NCI-H446 (cell line): ENCODE measurements at regions not wholly inside any gene's neighbourhood (a gene's known extent, or its start where the extent isn't known, plus 50 kb on each side); places are given as distances from the start of the nearest gene placed in this dataset.
A peak's percentile ranks its signal among the peaks of the same experiment; 100 is the strongest.

Source experiments
- DNase-seq, 2 experiments: peaks; one replicate each; lab custom pipeline; 2025; lab: John Stamatoyannopoulos, UW

- no peak for DNase-seq
These were observed 467.4 kb upstream of the SETBP1 start for GRCh38 chr18:44213293-44213692.

- DNase-seq, result no peak
These were observed 466.3 kb upstream of the SETBP1 start for GRCh38 chr18:44214396-44214795.

DNA sequence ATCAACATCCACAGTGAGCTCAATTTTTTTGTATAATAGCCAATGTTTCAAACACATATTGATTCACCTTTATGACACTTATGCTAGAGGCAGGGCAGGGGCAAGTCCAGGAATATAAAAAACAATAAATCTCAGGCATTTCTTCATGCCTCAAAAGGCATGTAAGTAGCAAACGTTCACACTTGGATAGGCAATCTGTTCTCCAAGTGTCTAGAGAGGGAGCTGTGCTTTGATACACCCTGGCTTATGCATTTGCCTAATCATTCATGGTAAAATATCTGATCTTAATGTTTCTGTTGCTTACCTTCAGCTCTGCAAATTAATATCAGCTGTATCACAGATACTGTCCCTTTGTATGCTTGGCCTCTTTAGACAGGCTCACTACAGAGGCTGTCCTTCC lies 464.5 kb upstream of the SETBP1 start:
- DNase-seq, result no peak

DNA sequence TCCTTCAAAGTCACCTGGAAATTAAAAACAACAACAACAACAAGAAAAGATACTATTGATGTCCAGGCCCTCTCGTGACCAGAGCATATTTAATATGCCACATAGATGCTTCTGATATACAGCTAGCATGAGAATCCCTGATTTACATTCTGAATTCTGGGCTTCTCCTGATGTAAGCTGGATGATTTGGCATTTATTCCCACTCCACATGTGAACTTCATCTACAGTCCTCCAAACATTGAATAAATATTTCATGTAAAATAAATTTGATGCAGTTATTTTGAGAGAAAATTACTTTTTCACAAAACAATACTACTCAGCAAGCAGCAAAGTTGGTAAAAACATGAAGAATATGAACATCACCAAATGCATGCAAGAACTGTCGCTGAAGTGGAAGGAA lies 453.2 kb upstream of the SETBP1 start:
- DNase-seq, result no peak

DNA sequence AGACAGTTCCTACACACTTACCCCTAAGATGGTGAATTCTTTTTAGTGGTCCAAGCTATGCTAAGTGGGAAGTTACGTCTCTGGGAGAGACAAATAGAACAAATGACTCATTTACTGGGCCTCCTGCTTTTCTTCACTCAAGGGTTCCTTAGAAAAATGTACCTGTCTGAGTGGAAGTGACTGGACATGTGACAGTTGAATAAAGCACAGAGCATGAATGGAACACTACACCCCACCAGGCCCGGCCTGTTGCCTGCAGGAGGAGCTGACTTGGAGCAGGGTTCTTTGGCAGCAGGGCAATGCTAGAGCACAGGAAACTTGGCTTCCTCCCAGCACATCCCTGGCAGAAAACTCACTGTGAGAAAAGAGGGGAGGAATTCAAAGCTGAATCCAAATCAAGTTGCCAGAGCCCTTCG lies 451.0 kb upstream of the SETBP1 start:
- peak; percentile 76 to 91 for DNase-seq

GRCh38 chr18:44231936-44232335 lies 448.8 kb upstream of the SETBP1 start:
- no peak for DNase-seq

DNA sequence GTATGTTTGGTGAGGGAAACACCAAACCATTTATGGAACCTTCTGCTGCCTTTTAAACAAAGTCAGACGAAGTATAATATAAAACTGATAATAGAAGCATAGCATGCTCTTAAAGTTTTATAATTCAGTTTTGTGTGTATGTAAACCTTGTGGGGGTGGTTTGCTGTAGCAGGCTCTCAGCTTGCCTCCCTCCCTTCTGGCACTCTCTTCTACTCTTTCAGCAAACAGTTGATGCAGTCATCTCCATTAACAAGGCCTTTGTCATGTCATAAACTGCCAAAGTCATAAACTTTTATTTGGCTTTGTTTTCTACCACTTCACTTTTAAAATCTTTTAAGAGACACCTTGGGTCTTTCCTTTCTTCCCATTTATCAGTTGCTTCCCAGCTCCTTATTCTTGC lies 448.2 kb upstream of the SETBP1 start:
- no peak for DNase-seq

DNA sequence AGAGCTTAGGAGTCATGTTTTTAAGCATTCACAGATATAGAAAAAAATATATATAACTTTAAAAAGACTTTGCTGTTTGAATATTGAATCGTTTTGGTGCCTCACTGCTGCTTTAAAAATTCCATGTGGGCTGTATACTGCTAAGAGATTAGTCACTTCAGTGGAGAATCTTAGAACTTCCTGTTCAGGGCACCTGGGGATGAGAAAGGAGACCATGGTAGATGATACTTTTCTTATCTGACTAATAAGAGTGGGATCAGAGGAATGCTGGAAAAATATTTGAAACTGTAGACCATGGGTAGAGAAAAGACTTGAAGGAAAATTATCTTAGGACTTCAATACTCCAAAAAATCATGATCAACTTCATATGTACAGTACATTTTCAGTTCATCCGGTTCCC lies 442.2 kb upstream of the SETBP1 start:
- no peak for DNase-seq

- DNase-seq, result no peak
These were observed 441.8 kb upstream of the SETBP1 start for GRCh38 chr18:44238911-44239310.

GRCh38 chr18:44241020-44241419 lies 439.7 kb upstream of the SETBP1 start:
- DNase-seq, result no peak

DNA sequence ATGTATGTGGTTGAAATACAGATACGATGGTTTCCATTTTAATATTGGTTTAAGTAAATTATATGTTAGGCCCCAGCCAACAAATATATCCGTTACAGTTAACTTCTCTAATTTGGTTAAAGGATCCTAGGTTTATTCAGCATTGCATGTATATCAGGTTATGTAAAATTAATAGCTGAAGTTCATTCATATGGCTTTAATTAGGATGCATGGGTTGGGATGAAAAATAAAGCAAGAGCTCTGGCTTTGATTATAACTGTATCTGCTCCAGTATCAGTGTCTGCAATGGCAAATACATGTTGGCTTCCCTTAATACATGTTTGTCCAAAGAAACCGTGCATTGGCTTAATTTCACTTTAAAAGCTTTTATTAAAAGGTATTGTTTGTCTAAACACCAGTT lies 435.7 kb upstream of the SETBP1 start:
- DNase-seq, result no peak

DNA sequence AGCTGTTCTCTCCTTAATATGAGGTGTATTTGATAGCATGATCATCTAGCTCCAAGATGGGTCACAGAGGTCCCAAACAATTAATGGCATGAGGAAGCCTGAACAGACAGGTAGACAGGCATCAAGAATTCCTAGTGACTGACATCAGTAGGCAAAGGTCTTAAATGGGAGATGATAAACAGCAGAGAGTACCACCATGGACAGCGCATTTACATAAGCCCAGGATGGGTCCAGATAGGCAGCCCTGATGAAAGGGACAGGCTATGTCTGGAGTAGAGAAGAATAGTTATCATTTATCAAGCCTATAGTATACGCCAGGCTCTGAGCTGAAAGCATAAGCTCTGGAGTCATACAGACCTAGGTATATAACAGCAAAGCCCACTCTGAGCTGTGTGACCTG lies 434.7 kb upstream of the SETBP1 start:
- DNase-seq, result no peak

- no peak for DNase-seq
These were observed 422.6 kb upstream of the SETBP1 start for GRCh38 chr18:44258086-44258485.

DNA sequence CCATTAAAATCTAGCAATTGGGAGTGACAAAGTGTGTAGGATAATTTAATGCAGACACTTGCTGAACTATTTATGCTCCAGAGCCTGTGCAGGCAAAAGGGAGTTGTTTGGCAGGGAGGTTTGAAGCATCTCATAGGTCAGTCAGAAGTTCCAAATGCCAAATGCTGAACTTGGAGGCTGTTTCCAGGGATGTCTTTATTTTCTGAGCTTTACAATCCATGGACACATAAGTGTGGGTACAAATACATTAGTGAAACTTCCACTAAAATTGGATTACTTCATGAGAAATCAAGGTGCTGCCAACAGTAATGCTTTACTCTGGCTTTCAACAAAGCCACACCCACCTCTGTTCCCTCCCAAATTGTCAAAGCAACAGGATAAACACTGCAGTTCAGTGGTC lies 422.1 kb upstream of the SETBP1 start:
- no peak for DNase-seq

DNA sequence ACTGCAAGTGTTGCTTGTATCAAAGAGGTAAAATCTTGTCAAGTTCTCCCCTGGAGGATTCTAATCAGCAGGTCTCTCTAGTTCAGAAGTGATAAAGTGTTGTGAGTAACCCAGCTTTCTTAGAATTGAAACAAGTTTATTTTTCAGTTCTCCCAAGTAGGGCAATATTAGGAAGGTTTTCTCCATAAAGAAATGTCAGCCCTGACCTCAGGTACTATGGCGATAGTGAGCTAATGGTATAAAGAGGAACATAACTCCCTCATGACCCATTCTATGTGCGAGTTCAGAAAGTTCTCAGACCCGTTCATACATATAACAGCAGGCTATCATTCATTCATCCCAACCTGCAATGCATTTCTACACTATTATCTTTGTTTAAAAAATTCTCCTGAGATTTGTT lies 421.1 kb upstream of the SETBP1 start:
- DNase-seq, result no peak

GRCh38 chr18:44265437-44265836 lies 415.3 kb upstream of the SETBP1 start:
- DNase-seq, result no peak

DNA sequence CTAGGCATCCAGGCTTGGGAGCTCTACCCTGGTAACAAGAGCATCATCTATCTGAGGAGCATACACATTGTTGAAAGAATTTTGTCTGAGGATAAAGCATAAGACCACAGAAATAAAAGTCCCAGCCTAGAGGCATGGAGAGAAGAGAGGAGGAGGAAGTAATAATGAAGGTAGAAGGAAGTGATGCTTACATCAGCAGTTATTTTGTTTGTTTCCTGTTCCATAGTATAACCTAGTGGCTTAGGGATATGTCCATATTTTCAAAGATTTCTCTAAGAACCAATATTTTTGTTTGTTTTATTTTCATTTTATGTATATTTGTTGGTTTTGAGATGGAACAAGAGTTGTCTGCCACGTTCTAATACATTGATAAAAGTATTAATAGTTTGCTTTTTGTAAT lies 407.4 kb upstream of the SETBP1 start:
- DNase-seq, result no peak

DNA sequence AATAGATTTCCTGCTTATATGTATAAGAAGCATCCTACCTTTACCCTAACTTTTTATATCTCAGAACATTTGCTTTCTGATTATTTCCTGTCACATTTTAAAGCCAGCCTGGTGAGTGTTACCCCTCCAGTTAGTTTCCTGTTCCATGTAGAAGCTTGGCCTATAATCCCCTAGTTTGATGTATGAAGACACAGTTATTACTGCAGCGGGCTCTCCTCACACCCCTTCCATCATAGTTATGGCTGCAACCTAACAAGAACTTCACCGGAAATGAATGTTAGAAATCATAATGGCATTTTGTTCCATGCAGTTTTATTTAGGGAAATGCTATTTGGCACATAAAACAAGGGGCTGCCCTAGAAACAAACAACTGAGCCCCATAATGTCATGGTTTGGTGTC lies 400.2 kb upstream of the SETBP1 start:
- DNase-seq, result no peak

- DNase-seq, result no peak
These were observed 394.6 kb upstream of the SETBP1 start for GRCh38 chr18:44286049-44286448.

GRCh38 chr18:44290366-44290977 lies 390.2 kb upstream of the SETBP1 start:
- no peak for DNase-seq

DNA sequence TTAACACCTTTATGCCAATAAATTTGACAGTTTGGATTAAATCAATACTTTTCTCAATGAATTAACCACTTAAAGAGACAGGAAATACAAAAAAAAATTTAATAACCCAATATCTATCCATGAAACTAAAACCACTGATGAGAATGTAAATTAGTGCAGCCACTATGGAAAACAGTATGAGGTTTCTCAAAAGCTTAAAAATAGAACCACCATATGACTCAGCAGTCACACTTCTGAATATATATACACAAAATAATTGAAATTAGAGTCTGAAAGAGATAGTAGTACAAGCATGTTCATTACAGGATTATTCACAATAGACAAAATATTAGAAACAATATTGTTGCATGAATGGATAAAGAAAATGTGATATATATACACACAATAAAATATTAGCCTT lies 382.1 kb upstream of the SETBP1 start:
- no peak for DNase-seq

GRCh38 chr18:44309185-44309584 lies 371.5 kb upstream of the SETBP1 start:
- no peak for DNase-seq

DNA sequence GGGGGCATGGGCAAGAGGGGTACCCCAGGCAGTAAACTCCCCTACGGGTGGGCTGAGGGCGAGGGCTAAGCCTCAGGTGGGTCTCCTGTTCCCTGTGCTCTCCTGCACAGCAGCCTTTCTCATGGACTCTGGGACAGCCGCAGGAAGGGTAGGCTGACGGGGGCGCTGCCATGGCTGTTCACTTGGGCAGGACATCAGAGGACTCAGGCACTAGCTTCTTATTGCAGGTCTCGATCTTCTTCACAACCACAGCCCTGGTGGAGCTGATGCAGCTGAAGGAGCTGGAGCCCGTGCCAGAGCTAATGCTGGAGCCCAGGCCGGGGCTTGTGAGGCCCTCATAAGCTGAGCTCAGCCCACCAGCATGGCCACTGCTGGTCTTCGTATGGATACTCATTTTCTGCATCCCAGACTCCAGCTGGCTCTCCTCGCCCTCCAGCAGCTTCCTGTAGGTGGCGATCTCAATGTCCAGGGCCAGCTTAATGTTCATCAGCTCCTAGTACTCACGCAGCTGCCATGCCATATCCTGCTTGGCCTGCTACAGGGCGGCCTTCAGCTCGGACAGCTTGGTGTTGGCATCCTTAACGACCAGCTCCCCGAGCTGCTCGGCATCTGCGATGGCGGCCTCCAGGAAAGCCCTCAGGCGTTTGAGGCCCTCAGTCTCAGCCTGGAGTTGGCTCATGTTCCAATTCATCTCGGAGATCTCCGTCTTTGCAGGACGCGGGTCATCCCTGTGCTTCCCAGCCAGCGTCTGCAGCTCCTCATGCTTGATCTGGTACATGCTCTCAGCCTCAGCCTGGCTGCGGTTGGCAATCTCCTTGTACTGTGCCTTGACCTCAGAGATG lies 359.8 kb upstream of the SETBP1 start:
- DNase-seq, result no peak
